Karpas-422 (cell line): ENCODE measurements at regions not wholly inside any gene's neighbourhood (a gene's known extent, or its start where the extent isn't known, plus 50 kb on each side); places are given as distances from the start of the nearest gene placed in this dataset.
A peak's percentile ranks its signal among the peaks of the same experiment; 100 is the strongest.
"Not testable (repeated sequence)": the region's sequence is repeated elsewhere in the genome, so short reads cannot be mapped to it uniquely, and the experiment has no call there.

Source experiments
- DNase-seq: peaks from one replicate; pipeline ENCODE4 v3.0.0-alpha.2; 2015
- H2AFZ ChIP-seq: fragments of 200-600 bp; sonication (generic); 2 replicates; pipeline ENCODE4 v1.6.1; 2014; ENCODE audit warnings: antibody characterized with exemption, low read length, mixed read lengths
- H3K27ac ChIP-seq: fragments of 200-600 bp; sonication (generic); 2 replicates; pipeline ENCODE4 v1.5.1; 2014; ENCODE audit warnings: mild to moderate bottlenecking, low read length, moderate library complexity
- H3K27me3 ChIP-seq: fragments of 200-600 bp; sonication (generic); 2 replicates; pipeline ENCODE4 v1.6.1; 2014; ENCODE audit warnings: low read length, mixed read lengths
- H3K36me3 ChIP-seq: fragments of 200-600 bp; sonication (generic); 2 replicates; pipeline ENCODE4 v1.6.1; 2014; ENCODE audit warnings: low read length, mixed read lengths; ENCODE audit not compliant: insufficient read depth
- H3K4me1 ChIP-seq: fragments of 200-600 bp; sonication (generic); 2 replicates; pipeline ENCODE4 v1.6.1; 2014; ENCODE audit warnings: mild to moderate bottlenecking, low read length, mixed read lengths
- H3K4me2 ChIP-seq: fragments of 200-600 bp; sonication (generic); 2 replicates; pipeline ENCODE4 v1.6.1; 2014; ENCODE audit warnings: low read length, low read depth, mild to moderate bottlenecking; ENCODE audit not compliant: poor library complexity, severe bottlenecking
- H3K4me3 ChIP-seq: fragments of 200-600 bp; sonication (generic); 2 replicates; pipeline ENCODE4 v1.5.1; 2014; ENCODE audit warnings: mild to moderate bottlenecking, antibody characterized with exemption, low read length, mixed read lengths
- H3K79me2 ChIP-seq: fragments of 200-600 bp; sonication (generic); 2 replicates; pipeline ENCODE4 v1.6.1; 2014; ENCODE audit warnings: mild to moderate bottlenecking, low read length, mixed read lengths
- H3K9ac ChIP-seq: fragments of 200-600 bp; sonication (generic); 2 replicates; pipeline ENCODE4 v1.6.0; 2014; ENCODE audit warnings: low read length
- H3K9me2 ChIP-seq: fragments of 200-600 bp; sonication (generic), shearing (Covaris generic); replicated peaks from 2 replicates; pipeline ENCODE4 v1.6.0; 2014; ENCODE audit warnings: mild to moderate bottlenecking, low read length, moderate library complexity; ENCODE audit not compliant: insufficient read depth
- H3K9me3 ChIP-seq: fragments of 300-700, 200-600 bp; sonication (generic); 2 replicates; pipeline ENCODE4 v1.6.1; 2014; ENCODE audit warnings: low read length, mixed read lengths
- H4K20me1 ChIP-seq: fragments of 200-600 bp; sonication (generic); 2 replicates; pipeline ENCODE4 v1.6.1; 2014; ENCODE audit warnings: mild to moderate bottlenecking, antibody characterized with exemption, low read length, low read depth; ENCODE audit not compliant: insufficient read depth

DNA sequence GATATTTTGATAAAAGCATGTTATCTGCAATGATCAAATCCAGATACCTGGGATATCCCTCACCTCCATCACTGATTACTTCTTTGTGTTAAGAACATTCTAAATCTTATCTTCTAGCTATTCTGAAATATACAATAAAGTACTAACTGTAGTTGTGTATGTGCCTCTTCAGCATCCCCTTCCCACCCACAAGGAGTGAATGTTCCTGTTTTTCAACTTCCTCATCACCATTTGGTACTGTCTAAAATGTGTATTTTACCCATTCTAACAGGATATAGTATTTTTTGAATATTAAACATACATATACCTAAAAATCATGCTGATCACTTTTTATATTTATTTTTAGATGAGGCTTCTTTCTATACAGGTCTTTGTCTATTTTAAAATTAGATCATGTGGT lies 1252.6 kb downstream of the TMEM121 start:
- H3K9me3 ChIP-seq: no peaks in the 10 kb centered on the region
- no peaks in the 10 kb centered on the region for H4K20me1 ChIP-seq
- no peak overlapping the region for H2AFZ ChIP-seq
- no peaks in the 10 kb centered on the region for H3K27me3 ChIP-seq
- no peak overlapping the region for H3K27ac ChIP-seq
- no peak overlapping the region for H3K4me3 ChIP-seq
- no peak overlapping the region for H3K9ac ChIP-seq
- H3K79me2 ChIP-seq: no peaks in the 10 kb centered on the region
- H3K36me3 ChIP-seq: no peaks in the 10 kb centered on the region
- H3K9me2 ChIP-seq: no peaks in the 10 kb centered on the region
- DNase-seq: no peak
- H3K4me1 ChIP-seq: no peaks in the 10 kb centered on the region
- no peak overlapping the region for H3K4me2 ChIP-seq

GRCh38 chr14:106786697-106787096 lies 1260.3 kb downstream of the TMEM121 start:
- no peak overlapping the region for H3K27ac ChIP-seq
- H3K9me2 ChIP-seq: no peaks in the 10 kb centered on the region
- H3K4me1 ChIP-seq: no peaks in the 10 kb centered on the region
- no peaks in the 10 kb centered on the region for H3K27me3 ChIP-seq
- no peaks in the 10 kb centered on the region for H3K79me2 ChIP-seq
- no peak overlapping the region for H2AFZ ChIP-seq
- H3K4me2 ChIP-seq: no peak overlapping the region
- H3K9ac ChIP-seq: no peak overlapping the region
- H3K4me3 ChIP-seq: no peak overlapping the region
- H3K9me3 ChIP-seq: no peaks in the 10 kb centered on the region
- H4K20me1 ChIP-seq: no peaks in the 10 kb centered on the region
- H3K36me3 ChIP-seq: no peaks in the 10 kb centered on the region
- DNase-seq: no peak

GRCh38 chr14:106787626-106788025 lies 1261.2 kb downstream of the TMEM121 start:
- no peaks in the 10 kb centered on the region for H3K79me2 ChIP-seq
- DNase-seq: no peak
- no peaks in the 10 kb centered on the region for H3K4me1 ChIP-seq
- no peaks in the 10 kb centered on the region for H3K9me3 ChIP-seq
- H3K36me3 ChIP-seq: no peaks in the 10 kb centered on the region
- no peak overlapping the region for H3K4me3 ChIP-seq
- no peak overlapping the region for H3K4me2 ChIP-seq
- H3K27ac ChIP-seq: no peak overlapping the region
- H3K9ac ChIP-seq: no peak overlapping the region
- no peaks in the 10 kb centered on the region for H3K9me2 ChIP-seq
- H3K27me3 ChIP-seq: no peaks in the 10 kb centered on the region
- no peak overlapping the region for H2AFZ ChIP-seq
- no peaks in the 10 kb centered on the region for H4K20me1 ChIP-seq

DNA sequence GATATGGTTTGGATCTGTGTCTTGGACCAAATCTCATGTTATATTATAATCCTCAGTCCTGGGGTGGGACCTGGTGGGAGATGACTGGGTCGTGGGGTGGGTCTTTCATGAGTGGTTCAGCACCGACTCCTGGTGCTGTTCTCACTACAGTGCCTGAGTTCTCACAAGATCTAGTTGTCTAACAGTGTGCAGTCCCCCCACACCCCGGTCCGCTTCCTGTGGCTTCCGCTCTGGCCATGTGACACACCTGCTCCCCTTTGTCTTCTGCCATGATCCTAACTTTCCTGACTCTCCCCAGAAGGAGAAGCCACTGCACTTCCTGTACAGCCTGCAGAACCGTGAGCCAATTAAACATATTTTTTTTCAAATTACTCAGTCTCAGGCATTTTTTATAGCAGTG lies 1262.2 kb downstream of the TMEM121 start:
- Histone ChIP-seq H3K9me2 (no peaks in the 10 kb centered on the region), H3K4me2 (no peak overlapping the region), H3K27me3 (no peaks in the 10 kb centered on the region), H2AFZ (no peak overlapping the region), H3K4me1 (no peaks in the 10 kb centered on the region), H3K36me3 (no peaks in the 10 kb centered on the region), H3K4me3 (no peak overlapping the region), H3K79me2 (no peaks in the 10 kb centered on the region), H3K9me3 (no peaks in the 10 kb centered on the region), H3K9ac (no peak overlapping the region), H3K27ac (no peak overlapping the region), H4K20me1 (no peaks in the 10 kb centered on the region)
- DNase-seq: no peak

GRCh38 chr14:106789318-106789717 lies 1262.9 kb downstream of the TMEM121 start:
- H2AFZ ChIP-seq: no peak overlapping the region
- no peak overlapping the region for H3K9ac ChIP-seq
- H3K79me2 ChIP-seq: no peaks in the 10 kb centered on the region
- DNase-seq: no peak
- no peak overlapping the region for H3K4me2 ChIP-seq
- H3K27me3 ChIP-seq: no peaks in the 10 kb centered on the region
- no peak overlapping the region for H3K4me3 ChIP-seq
- no peaks in the 10 kb centered on the region for H3K4me1 ChIP-seq
- H3K36me3 ChIP-seq: no peaks in the 10 kb centered on the region
- no peaks in the 10 kb centered on the region for H3K9me2 ChIP-seq
- no peak overlapping the region for H3K27ac ChIP-seq
- H3K9me3 ChIP-seq: no peaks in the 10 kb centered on the region
- no peaks in the 10 kb centered on the region for H4K20me1 ChIP-seq

DNA sequence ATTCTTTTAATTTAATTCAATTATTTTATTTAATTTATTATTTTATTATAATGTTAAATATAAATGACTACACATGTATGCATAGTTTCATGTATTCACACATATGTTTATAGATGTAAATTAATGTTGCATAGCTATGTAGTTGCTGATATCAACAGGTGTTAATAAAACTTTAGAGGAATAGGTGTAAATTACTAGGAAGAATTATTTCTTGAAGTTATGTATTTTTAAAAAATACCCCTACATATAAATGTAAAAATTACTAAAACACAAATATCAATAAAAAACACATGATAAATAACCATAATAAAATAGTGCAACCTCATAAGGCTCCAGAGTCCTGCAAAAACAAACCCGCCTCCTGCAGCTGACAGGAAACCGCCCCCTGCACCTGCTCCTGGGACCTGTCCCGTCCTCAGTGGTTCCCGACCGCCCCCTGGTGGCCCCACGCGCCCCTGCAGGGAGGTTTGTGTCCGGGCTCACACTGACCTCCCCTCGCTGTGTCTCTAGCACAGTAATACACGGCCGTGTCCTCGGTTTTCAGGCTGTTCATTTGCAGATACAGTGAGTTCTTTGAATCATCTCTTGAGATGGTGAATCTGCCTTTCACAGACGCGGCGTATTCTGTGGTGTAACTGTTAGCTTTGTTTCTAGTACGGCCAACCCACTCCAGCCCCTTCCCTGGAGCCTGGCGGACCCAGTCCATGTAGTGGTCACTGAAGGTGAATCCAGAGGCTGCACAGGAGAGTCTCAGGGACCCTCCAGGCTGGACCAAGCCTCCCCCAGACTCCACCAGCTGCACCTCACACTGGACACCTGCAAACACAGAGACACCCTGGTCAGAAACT lies 1264.0 kb downstream of the TMEM121 start:
- H3K9ac ChIP-seq: no peak overlapping the region
- H3K79me2 ChIP-seq: no peaks in the 10 kb centered on the region
- no peaks in the 10 kb centered on the region for H3K9me3 ChIP-seq
- H3K4me2 ChIP-seq: no peak overlapping the region
- H3K36me3 ChIP-seq: no peaks in the 10 kb centered on the region
- H4K20me1 ChIP-seq: no peaks in the 10 kb centered on the region
- H2AFZ ChIP-seq: no peak overlapping the region
- peak; percentile 93 for DNase-seq
- no peaks in the 10 kb centered on the region for H3K4me1 ChIP-seq
- no peak overlapping the region for H3K4me3 ChIP-seq
- no peak overlapping the region for H3K27ac ChIP-seq
- no peaks in the 10 kb centered on the region for H3K27me3 ChIP-seq
- no peaks in the 10 kb centered on the region for H3K9me2 ChIP-seq

- H3K27me3 ChIP-seq: no peaks in the 10 kb centered on the region
- no peaks in the 10 kb centered on the region for H3K4me1 ChIP-seq
Observed at GRCh38 chr14:106792543-106792942, 1266.2 kb downstream of the TMEM121 start.

DNA sequence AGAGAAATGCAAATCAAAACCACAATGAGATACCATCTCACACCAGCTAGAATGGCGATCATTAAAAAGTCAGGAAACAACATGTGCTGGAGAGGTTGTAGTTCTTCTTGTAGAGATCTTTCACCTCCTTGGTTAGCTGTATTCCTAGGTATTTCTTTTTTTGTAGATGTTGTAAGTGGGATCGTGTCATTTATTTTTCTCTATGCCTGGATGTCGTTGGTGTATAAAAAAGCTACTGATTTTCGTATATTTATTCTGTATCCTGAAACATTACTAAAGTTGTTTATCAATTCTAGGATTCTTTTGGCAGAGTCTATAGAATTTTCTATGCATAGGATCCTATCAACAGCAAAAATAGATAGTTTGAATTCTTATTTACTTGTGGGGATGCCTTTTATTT lies 1271.8 kb downstream of the TMEM121 start:
- not testable (repeated sequence) for H3K27me3 ChIP-seq, H3K9me2 ChIP-seq, DNase-seq, H3K36me3 ChIP-seq, H3K4me3 ChIP-seq, H2AFZ ChIP-seq, H3K27ac ChIP-seq, H3K4me2 ChIP-seq, H3K79me2 ChIP-seq, H3K4me1 ChIP-seq, H4K20me1 ChIP-seq, H3K9me3 ChIP-seq, H3K9ac ChIP-seq

More at GRCh38 chr14:106792543-106792942, 1266.2 kb downstream of the TMEM121 start:
- no peak for DNase-seq
- Histone ChIP-seq H3K4me3 (no peak overlapping the region), H3K9ac (no peak overlapping the region), H3K79me2 (no peaks in the 10 kb centered on the region), H3K4me2 (no peak overlapping the region), H4K20me1 (no peaks in the 10 kb centered on the region), H2AFZ (no peak overlapping the region), H3K9me3 (no peaks in the 10 kb centered on the region), H3K9me2 (no peaks in the 10 kb centered on the region), H3K36me3 (no peaks in the 10 kb centered on the region), H3K27ac (no peak overlapping the region)
